GM23338 (cell line): ENCODE measurements at regions not wholly inside any gene's neighbourhood (a gene's known extent, or its start where the extent isn't known, plus 50 kb on each side); places are given as distances from the start of the nearest gene placed in this dataset.

Experiments used
- ATAC-seq: fragments of 200-7000 bp; cut with Tn5 transposase; 3 replicates; pipeline ENCODE4 v1.9.1; 2020
- DNase-seq: peaks from one replicate; pipeline ENCODE4 v3.0.0-alpha.2; 2015; ENCODE audit warnings: low spot score
- H2AFZ ChIP-seq: fragments of 200-600 bp; sonication (generic); 2 replicates; pipeline ENCODE4 v1.8.0; 2016; ENCODE audit warnings: antibody characterized with exemption, mild to moderate bottlenecking, moderate library complexity
- H3F3A ChIP-seq: fragments of 200-600 bp; sonication (generic); replicated peaks from 2 replicates; pipeline ENCODE4 v1.8.0; 2017; ENCODE audit warnings: antibody characterized with exemption, mixed run types, low read depth
- H3K27ac ChIP-seq: fragments of 200-600 bp; sonication (generic); 2 replicates; pipeline ENCODE4 v1.6.1; 2016; ENCODE audit warnings: low read depth
- H3K27me3 ChIP-seq: fragments of 200-600 bp; sonication (generic); 2 replicates; pipeline ENCODE4 v1.8.0; 2016; ENCODE audit warnings: mild to moderate bottlenecking, mixed run types, moderate library complexity; ENCODE audit not compliant: insufficient read depth
- H3K36me3 ChIP-seq: fragments of 200-600 bp; sonication (generic); 2 replicates; pipeline ENCODE4 v1.8.0; 2016; ENCODE audit warnings: mild to moderate bottlenecking; ENCODE audit not compliant: insufficient read depth
- H3K4me1 ChIP-seq: fragments of 200-600 bp; sonication (generic); 2 replicates; pipeline ENCODE4 v1.8.0; 2016; ENCODE audit warnings: mild to moderate bottlenecking, moderate library complexity; ENCODE audit not compliant: insufficient read depth
- H3K4me2 ChIP-seq: fragments of 200-600 bp; sonication (generic); 2 replicates; pipeline ENCODE4 v1.7.1; 2017; ENCODE audit warnings: mixed run types
- H3K4me3 ChIP-seq: fragments of 200-600 bp; sonication (generic); 2 replicates; pipeline ENCODE4 v1.6.1; 2016; ENCODE audit warnings: mixed run types
- H3K79me2 ChIP-seq: fragments of 200-600 bp; sonication (generic); replicated peaks from 2 replicates; pipeline ENCODE4 v1.8.0; 2017; ENCODE audit warnings: mild to moderate bottlenecking; ENCODE audit not compliant: insufficient read depth
- H3K9me2 ChIP-seq: fragments of 200-600 bp; sonication (generic); 2 replicates; pipeline ENCODE4 v1.8.0; 2017; ENCODE audit not compliant: insufficient read depth
- H4K20me1 ChIP-seq: fragments of 200-600 bp; sonication (generic); replicated peaks from 2 replicates; pipeline ENCODE4 v1.8.0; 2017; ENCODE audit warnings: mild to moderate bottlenecking; ENCODE audit not compliant: insufficient read depth
- H3K27ac Mint-ChIP-seq: 2 replicates; pipeline ENCODE4 v1.8.0; 2020; ENCODE audit warnings: inconsistent platforms, mild to moderate bottlenecking, moderate library complexity, mixed read lengths
- H3K27me3 Mint-ChIP-seq: 3 replicates; pipeline ENCODE4 v1.8.0; 2022; ENCODE audit warnings: low read depth, mild to moderate bottlenecking, moderate library complexity, mixed read lengths, inconsistent platforms; ENCODE audit not compliant: insufficient read depth, poor library complexity
- H3K36me3 Mint-ChIP-seq: 3 replicates; pipeline ENCODE4 v1.8.0; 2021; ENCODE audit warnings: low read depth, mild to moderate bottlenecking, inconsistent platforms, moderate library complexity, mixed read lengths
- H3K4me1 Mint-ChIP-seq: 3 replicates; pipeline ENCODE4 v1.8.0; 2020; ENCODE audit warnings: mild to moderate bottlenecking, inconsistent platforms, mixed read lengths
- H3K4me3 Mint-ChIP-seq: 3 replicates; pipeline ENCODE4 v1.8.0; 2021; ENCODE audit warnings: moderate library complexity, mild to moderate bottlenecking, inconsistent platforms, mixed read lengths
- H3K9me3 Mint-ChIP-seq: 3 replicates; pipeline ENCODE4 v1.8.0; 2020; ENCODE audit warnings: moderate library complexity, mild to moderate bottlenecking, inconsistent platforms, mixed read lengths
- CREB1 ChIP-seq: fragments of 250-450 bp; sonication (Bioruptor Pico); IDR thresholded peaks from 2 replicates; pipeline ENCODE4 v1.5.0; 2020; ENCODE audit warnings: low read depth, mild to moderate bottlenecking, moderate library complexity
- CTCF ChIP-seq, 2 experiments: fragments of 200-600 bp in 1 of 2; sonication (generic) in 1 of 2; conservative IDR thresholded peaks; 2 replicates each; pipeline versions ENCODE4 v1.5.1 to v1.6.1; 2016 to 2017; ENCODE audit warnings: antibody characterized with exemption in 2 of 2, low read depth in 2 of 2, mild to moderate bottlenecking in 2 of 2, moderate library complexity in 1 of 2
- EZH2 ChIP-seq: fragments of 200-600 bp; sonication (generic); IDR thresholded peaks from one replicate; pipeline ENCODE4 v1.8.0; 2017; ENCODE audit warnings: antibody characterized with exemption, mild to moderate bottlenecking, low read depth; ENCODE audit not compliant: unreplicated experiment
- JUNB ChIP-seq: IDR thresholded peaks from one replicate; pipeline ENCODE4 v1.6.1; 2016; ENCODE audit warnings: antibody characterized with exemption; ENCODE audit not compliant: unreplicated experiment
- NANOG ChIP-seq: IDR thresholded peaks from 2 replicates; pipeline ENCODE4 v1.6.1; 2016; ENCODE audit warnings: antibody characterized with exemption, borderline replicate concordance
- POLR2AphosphoS5 ChIP-seq: IDR thresholded peaks from 2 replicates; pipeline ENCODE4 v1.6.1; 2016; ENCODE audit warnings: antibody characterized with exemption, low read depth
- STAT1 ChIP-seq: IDR thresholded peaks from one replicate; pipeline ENCODE4 v1.6.1; 2016; ENCODE audit warnings: antibody characterized with exemption; ENCODE audit not compliant: unreplicated experiment
- ZNF331 ChIP-seq: fragments of 250-450 bp; sonication (Bioruptor Pico); IDR thresholded peaks from 2 replicates; pipeline ENCODE4 v1.5.0; 2020; ENCODE audit warnings: low read depth, mild to moderate bottlenecking, moderate library complexity
- ZNF462 ChIP-seq: fragments of 250-450 bp; sonication (Bioruptor Pico); IDR thresholded peaks from 2 replicates; pipeline ENCODE4 v1.5.0; 2020; ENCODE audit warnings: mild to moderate bottlenecking, moderate library complexity

GRCh38 chr11:28654191-28654590 is 546.0 kb downstream of the METTL15 start:
- Mint-ChIP-seq H3K27me3 (peaks cover 2% of the 10 kb centered on the region), H3K4me1 (no peaks in the 10 kb centered on the region), H3K27ac (no peak overlapping the region), H3K4me3 (no peak overlapping the region), H3K36me3 (no peaks in the 10 kb centered on the region), H3K9me3 (no peaks in the 10 kb centered on the region)
- no peak for TF ChIP-seq EZH2
- no peak for TF ChIP-seq POLR2AphosphoS5
- no peak for TF ChIP-seq NANOG
- no peak for TF ChIP-seq CREB1 (CRISPR knock-in tag)
- no peak for TF ChIP-seq JUNB
- TF ChIP-seq ZNF331 = no peak
- no peak for TF ChIP-seq ZNF462 (CRISPR knock-in tag)
- Histone ChIP-seq H2AFZ (no peak overlapping the region), H3K9me2 (no peaks in the 10 kb centered on the region; the same call in 1 of the 2 replicates), H3K27me3 (no peaks in the 10 kb centered on the region), H3K36me3 (no peaks in the 10 kb centered on the region), H3K4me3 (no peak overlapping the region), H3K4me2 (no peak overlapping the region), H3K27ac (no peak overlapping the region), H4K20me1 (no peaks in the 10 kb centered on the region), H3F3A (no peaks in the 10 kb centered on the region), H3K4me1 (no peaks in the 10 kb centered on the region), H3K79me2 (no peaks in the 10 kb centered on the region)
- no peak for DNase-seq
- no peak for ATAC-seq

GRCh38 chr11:28649922-28650321 is 541.7 kb downstream of the METTL15 start:
- ATAC-seq = no peak
- Histone ChIP-seq H3K4me2 (no peak overlapping the region), H4K20me1 (no peaks in the 10 kb centered on the region), H3K4me3 (no peak overlapping the region), H3K27me3 (no peaks in the 10 kb centered on the region), H3K79me2 (no peaks in the 10 kb centered on the region), H3K4me1 (no peaks in the 10 kb centered on the region), H3K36me3 (no peaks in the 10 kb centered on the region), H3F3A (no peaks in the 10 kb centered on the region), H3K9me2 (no peaks in the 10 kb centered on the region; the same call in none of the 2 replicates), H3K27ac (no peak overlapping the region), H2AFZ (no peak overlapping the region)
- Mint-ChIP-seq H3K27me3 (peaks cover 2% of the 10 kb centered on the region), H3K4me1 (no peaks in the 10 kb centered on the region), H3K4me3 (no peak overlapping the region), H3K9me3 (peaks cover 7% of the 10 kb centered on the region; the same call in 1 of the 3 replicates), H3K27ac (no peak overlapping the region), H3K36me3 (no peaks in the 10 kb centered on the region; the same call in 2 of the 3 replicates)
- no peak for DNase-seq
- no peak for TF ChIP-seq JUNB
- no peak for TF ChIP-seq CREB1 (CRISPR knock-in tag)
- no peak for TF ChIP-seq CTCF (conservative IDR thresholded peaks at IDR 0.05; ENCODE audit: low read depth in 2 of 2)
- TF ChIP-seq NANOG = no peak
- no peak for TF ChIP-seq STAT1
